ENCODE measurements at regions not wholly inside any gene's neighbourhood (a gene's known extent, or its start where the extent isn't known, plus 50 kb on each side); places are given as distances from the start of the nearest gene placed in this dataset.

DNA sequence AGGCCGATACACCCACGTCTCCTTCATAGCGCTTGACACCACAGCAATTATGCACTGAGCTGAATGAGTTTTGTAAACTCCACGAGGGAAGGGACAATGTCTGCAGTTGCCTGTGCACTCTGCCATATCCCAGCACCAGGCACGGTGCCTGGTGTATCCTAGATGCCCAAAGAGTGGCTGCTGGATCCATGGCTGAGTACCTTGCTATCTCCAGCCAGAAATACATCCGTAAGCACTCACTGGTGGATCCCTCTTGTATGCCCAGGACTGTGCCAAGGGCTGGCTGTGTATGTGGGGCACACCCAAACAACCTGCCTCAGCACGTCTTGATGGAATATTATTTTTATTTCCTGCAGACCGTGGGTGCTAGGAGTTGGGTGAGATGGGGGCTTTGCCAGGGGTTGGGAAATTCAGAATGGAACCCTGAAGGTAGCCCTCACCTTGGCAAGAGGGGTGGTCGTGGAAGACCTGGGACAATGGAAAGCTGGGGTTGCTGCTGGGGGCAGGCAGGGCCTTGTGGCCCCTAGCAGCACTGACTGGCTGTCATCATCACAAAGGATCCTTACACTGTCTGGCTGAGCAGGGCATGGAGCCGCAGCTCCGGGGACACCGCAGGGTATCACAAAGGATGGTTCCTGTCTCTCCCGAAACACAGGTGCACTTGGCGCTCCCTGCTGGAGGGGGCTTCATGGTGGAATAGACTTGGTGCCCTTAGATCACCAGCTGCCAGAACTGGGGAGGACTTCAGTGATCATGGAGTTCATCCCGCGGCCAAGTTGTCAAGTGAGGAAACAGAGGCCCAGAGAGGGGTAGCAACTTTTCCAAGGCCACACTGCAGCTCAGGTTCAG is 131.3 kb downstream of the URI1 start:
- Histone ChIP-seq H3K4me1 (peaks cover 0 to 8% (median 0%) of the 10 kb centered on the region in 12 donors), H3K4me3 (no peak overlapping the region), H3K27ac (no peak overlapping the region), H3K9me3 (no peaks in the 10 kb centered on the region), H3K36me3 (no peaks in the 10 kb centered on the region), H3K27me3 (peaks cover 0 to 14% (median 0%) of the 10 kb centered on the region in 9 donors)
- ATAC-seq = peak; percentile 8 to 51 (median 18)
- WGBS, 4 donors = 73 to 80% (median 77%) methylated on average over 16 of the region's 16 CpGs
- DNase-seq = peak in 2 of 5 donors; percentile 19 to 41
- intact Hi-C loops (cut with DNase I) = no loop called here
- TF ChIP-seq, protein P1, sequence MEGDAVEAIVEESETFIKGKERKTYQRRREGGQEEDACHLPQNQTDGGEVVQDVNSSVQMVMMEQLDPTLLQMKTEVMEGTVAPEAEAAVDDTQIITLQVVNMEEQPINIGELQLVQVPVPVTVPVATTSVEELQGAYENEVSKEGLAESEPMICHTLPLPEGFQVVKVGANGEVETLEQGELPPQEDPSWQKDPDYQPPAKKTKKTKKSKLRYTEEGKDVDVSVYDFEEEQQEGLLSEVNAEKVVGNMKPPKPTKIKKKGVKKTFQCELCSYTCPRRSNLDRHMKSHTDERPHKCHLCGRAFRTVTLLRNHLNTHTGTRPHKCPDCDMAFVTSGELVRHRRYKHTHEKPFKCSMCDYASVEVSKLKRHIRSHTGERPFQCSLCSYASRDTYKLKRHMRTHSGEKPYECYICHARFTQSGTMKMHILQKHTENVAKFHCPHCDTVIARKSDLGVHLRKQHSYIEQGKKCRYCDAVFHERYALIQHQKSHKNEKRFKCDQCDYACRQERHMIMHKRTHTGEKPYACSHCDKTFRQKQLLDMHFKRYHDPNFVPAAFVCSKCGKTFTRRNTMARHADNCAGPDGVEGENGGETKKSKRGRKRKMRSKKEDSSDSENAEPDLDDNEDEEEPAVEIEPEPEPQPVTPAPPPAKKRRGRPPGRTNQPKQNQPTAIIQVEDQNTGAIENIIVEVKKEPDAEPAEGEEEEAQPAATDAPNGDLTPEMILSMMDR (IDR thresholded peaks at IDR 0.05) = no peak
- no peak for TF ChIP-seq POLR2A (IDR thresholded peaks at IDR 0.05)

DNA sequence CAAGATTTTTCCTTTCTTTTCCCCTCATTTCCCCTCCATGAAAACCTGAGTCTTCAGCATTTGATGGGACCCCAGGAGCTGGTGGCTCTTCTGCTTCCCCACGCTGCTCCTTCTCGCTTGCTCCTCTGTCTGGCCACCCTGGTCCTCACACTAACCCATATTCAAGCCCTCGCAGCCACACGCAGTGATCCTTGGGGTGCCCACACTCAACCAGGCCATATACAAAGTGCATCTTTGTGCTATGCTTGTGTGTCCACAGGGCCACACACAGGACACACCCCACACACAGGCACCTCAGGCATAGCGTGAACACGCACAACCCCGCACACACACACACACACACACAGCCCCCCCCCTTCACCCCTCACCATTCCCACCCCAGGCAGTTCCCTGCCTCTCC is 132.1 kb downstream of the URI1 start:
- Histone ChIP-seq H3K27me3 (peaks cover 0 to 17% (median 0%) of the 10 kb centered on the region in 9 donors), H3K9me3 (peaks cover 0 to 2% (median 0%) of the 10 kb centered on the region in 12 donors), H3K4me1 (peaks cover 0 to 8% (median 0%) of the 10 kb centered on the region in 12 donors), H3K4me3 (no peak overlapping the region), H3K27ac (no peak overlapping the region), H3K36me3 (no peaks in the 10 kb centered on the region)
- intact Hi-C loops (cut with DNase I) = no loop called here
- DNase-seq (peak in 1 of 5 donors; percentile 12), ATAC-seq (no peak)
- no peak for TF ChIP-seq POLR2A (IDR thresholded peaks at IDR 0.05)
- TF ChIP-seq, protein P1 (IDR thresholded peaks at IDR 0.05) = no peak
- 89 to 98% (median 92%) methylated on average over 7 of the region's 7 CpGs for WGBS, 4 donors

DNA sequence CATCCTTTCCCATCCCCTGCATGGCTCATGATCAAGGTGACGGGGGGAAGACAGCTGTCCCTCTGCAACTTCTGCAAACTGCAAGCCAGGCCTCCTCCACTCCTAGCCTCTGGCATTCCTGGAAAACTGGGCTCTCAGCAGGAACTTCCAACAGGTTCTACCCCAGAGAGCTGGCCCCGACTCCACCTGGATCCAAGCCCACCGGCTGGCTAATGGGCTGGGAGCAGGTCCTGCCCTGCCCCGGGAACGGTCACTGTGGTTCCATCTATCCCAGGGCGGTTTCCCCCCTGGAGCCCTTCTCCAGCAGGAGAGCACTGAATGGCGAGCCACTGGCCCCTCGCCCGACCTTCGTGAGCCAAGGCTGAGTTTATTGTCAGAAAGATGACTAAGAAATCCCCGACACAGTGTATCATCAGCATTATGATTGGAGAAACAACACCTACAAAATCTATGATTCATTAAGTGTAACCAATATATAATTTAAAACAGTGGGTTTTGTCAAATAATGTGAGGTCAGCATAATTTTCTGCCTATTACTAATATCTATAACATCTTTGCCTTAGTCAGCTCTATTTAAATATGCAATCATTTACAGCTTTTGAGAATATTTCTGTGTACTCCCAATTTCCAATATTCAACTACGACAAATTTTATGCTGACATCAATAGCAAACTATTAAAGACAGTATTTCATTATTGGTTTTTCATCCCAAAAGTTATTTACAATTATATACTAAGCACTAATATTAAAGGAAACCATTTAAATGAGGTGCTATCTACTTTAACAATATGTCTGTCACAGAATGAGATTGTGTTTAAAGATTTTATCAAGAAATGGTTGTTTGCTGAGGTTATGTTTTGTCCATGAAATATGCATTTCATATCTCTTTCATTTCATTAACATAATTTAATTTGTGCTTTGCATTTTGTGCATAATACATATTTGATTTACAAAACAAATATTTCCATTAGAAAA is 133.0 kb downstream of the URI1 start:
- 87 to 91% (median 89%) methylated on average over 11 to 12 of the region's 12 CpGs for WGBS, 4 donors
- peaks cover 0 to 8% (median 0%) of the 10 kb centered on the region in 12 donors for H3K4me1 ChIP-seq
- peak in 1 of 5 donors; percentile 34 for DNase-seq
- peaks cover 0 to 17% (median 0%) of the 10 kb centered on the region in 9 donors for H3K27me3 ChIP-seq
- no peak for ATAC-seq
- TF ChIP-seq, protein P1 (IDR thresholded peaks at IDR 0.05) = no peak
- no peak for TF ChIP-seq POLR2A (IDR thresholded peaks at IDR 0.05)
- no peak overlapping the region for H3K27ac ChIP-seq
- H3K9me3 ChIP-seq = peaks cover 0 to 7% (median 0%) of the 10 kb centered on the region in 12 donors
- H3K4me3 ChIP-seq = no peak overlapping the region
- no peaks in the 10 kb centered on the region for H3K36me3 ChIP-seq
- intact Hi-C loops (cut with DNase I) = no loop called here

Data from heart left ventricle (tissue), 16 donors.